ENCODE measurements at regions not wholly inside any gene's neighbourhood (a gene's known extent, or its start where the extent isn't known, plus 50 kb on each side); places are given as distances from the start of the nearest gene placed in this dataset.

DNA sequence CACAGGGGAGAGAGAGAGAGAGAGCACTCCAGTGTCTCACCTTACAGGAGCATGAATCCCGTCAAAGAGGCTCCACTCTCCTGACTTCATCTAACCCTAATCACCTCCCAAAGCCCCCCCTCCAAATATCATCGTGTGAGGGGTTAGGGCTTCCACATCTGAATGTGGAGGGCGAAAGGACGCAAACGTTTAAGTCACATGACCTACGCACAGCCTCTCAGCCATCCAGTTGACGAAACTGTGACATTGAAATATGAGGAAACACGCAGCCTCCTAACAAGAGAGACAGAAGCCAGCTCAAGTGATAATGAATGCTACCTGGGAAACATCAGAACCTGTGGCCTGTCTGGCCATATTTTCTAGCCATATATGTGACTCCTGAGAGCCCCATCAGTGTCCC, 63.7 kb downstream of the MATN1 start:
- no peak for TF ChIP-seq ZNF274 (IDR thresholded peaks at IDR 0.05; ENCODE audit: low read depth, low read length)
- no peak for TF ChIP-seq YY1 (IDR thresholded peaks at IDR 0.05; ENCODE audit: insufficient read depth, insufficient read length)

Data from NT2/D1 (cell line).